HT1080 (cell line): ENCODE measurements at regions not wholly inside any gene's neighbourhood (a gene's known extent, or its start where the extent isn't known, plus 50 kb on each side); places are given as distances from the start of the nearest gene placed in this dataset.

ENCODE experiments used
- DNase-seq: peaks from one replicate; pipeline ENCODE4 v3.0.0-alpha.2; 2015; ENCODE audit warnings: low read depth

DNA sequence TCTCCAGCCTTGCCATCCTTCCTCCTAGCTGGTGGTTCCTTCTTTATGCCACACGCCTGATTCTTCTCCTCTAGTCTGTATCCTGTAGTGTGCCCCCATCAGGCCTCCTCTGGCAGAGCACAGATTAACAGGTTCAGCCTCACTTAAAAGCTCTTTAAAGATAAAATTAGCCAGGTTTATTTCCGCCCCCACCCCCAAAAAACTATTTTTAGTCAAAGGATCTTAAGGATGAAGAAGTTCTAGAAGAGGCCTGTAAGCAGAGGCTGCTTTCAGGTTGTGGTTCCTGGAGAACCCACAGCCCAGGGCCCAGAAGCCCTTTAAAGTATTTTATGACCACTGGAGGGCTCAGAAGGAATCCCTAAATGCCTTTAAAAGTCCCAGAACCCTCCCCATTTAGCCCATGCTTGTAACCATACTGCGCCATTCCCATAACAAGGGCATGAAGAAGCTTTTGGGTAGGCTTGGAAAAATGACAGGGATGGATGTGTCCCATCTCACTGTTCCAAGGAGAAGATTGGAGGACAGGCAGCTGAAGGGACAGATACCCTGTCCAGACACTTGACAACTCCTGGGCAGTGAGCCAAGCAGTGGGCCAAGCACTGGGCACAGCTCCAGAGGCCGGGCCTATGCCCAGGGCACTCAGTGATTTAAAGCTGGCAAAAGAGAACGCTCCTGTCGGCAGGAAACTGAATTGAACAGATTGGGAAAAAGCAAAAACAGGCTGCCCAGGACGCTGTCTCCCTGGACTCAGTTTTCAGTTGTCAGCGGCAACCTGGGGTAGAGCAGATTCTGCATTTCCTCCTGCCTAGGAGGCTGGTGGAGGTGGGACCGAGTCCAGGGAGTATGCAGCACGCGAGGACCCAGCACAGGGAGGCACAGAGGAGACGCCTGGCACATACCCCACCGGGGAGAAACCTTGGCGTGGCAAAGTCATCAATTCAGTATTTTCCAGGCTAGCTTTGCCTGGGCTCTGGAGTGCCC is 106.3 kb upstream of the SSBP2 start:
- peak; percentile 42 for DNase-seq

- no peak for DNase-seq
Observed at GRCh38 chr5:81855591-81855990, 104.7 kb upstream of the SSBP2 start.

DNA sequence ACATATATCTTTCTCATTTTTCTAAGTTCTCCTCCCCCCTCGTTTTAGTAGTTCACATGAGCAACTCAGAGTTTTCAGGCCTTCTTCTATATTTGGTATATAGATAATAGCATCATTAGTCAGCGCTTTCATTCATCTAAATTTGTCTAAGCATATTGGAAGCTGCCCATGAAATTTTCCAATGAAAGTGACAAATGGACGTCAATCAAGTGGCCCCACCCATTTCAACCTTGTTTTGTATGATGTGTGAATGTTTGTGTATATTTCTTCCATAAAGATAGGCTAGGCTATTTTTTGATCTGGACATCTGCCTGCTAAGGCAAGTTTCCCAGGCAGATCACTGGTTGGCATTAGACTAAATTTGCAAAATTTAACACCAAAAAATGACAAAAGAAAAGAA is 104.0 kb upstream of the SSBP2 start:
- no peak for DNase-seq

- DNase-seq, result no peak
Observed at GRCh38 chr5:81854485-81854884, 103.6 kb upstream of the SSBP2 start.

- no peak for DNase-seq
Observed at GRCh38 chr5:81853030-81853357, 102.1 kb upstream of the SSBP2 start.

DNA sequence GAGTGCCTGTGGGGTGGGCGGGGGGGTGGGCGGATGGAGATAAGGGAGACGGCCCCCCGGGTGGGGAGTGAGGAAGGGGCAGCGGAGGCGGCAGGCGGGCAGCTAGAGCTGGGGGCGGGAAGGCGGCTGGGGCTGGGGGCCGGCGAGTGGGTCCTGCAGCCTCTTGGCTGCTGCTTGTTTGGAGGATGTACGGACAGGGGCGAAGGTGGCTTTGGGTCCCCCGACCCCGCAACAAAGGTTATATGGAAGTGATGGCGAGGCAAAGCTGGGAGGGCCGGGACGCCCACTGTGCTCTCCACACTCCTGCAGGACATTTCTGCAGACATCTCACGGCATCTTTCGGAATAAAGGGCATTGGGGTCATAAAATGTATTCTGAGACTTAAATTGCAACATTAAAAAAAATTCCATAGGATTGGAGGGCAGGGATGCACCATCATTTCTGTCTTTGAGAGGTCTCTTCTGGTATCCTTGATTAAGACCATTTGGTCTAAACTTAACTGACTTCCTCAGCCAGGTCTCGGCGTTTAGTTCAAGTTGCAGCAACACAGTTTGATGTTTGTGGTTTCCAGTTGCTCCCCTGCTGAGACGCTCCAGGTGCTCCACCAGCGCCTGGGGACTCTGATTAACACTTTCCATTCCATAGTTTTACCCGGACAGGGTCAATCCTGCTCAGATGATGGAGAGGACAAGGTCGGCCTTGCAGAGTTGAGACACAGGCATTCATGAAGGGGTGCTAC is 101.6 kb upstream of the SSBP2 start:
- DNase-seq, result no peak

GRCh38 chr5:81851481-81852178 is 100.7 kb upstream of the SSBP2 start:
- DNase-seq, result peak; percentile 91

GRCh38 chr5:81850501-81851357 is 99.8 kb upstream of the SSBP2 start:
- DNase-seq, result no peak

DNA sequence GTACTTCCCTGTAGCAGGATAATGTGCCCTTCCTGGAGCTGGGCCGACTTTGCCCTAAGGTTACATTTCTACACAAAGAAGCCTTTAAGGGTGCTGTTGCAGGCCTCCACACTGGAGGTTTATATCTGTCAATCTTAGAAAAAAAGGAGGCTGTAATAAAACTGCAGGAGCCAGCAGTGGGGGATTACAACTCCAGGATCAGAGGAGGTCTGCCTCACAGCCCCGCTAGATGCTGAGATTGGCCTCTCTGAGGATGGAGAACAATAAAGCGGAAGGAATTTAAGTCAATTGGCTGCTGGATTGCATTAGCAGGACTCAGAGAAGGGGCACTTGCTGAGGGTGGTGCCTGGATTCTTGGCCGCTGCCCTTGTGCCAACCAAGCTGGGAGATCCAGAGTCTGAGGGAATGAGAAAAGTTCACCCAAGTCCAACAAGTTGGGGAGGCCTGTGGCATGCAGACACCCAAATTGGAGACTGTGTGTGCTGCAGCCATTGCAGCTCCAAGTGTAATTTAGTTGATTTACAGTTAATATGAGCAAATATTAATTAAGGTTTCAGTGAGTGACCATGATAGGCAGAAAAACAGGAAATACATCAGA is 99.0 kb upstream of the SSBP2 start:
- DNase-seq, result no peak

DNA sequence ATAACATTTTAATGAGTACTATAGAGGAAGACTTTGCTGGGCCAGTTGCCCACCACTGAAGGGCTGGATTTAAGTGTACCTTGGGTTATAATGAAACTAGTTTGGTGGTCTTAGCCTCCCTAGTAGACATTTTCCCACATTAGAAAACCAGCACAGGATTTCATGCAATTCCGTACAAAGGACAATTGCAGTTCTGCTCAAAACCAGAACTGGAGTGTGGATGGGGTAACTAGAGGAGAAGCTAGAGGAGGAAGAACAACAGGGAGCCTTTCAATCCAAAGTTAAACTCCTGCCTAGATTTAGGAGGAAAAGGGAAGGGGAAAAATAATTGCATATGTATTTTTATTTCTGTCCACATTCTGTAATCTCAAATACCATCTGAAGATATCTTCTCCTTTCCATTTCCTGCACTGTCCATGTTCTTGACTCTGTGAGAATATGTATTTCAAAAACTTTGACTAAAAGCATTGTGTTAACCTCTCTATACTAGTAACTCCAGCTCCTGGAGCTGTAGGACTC is 97.5 kb upstream of the SSBP2 start:
- no peak for DNase-seq

GRCh38 chr5:81846301-81846700 is 95.4 kb upstream of the SSBP2 start:
- no peak for DNase-seq

- DNase-seq, result no peak
Observed at GRCh38 chr5:81843845-81844244, 92.9 kb upstream of the SSBP2 start.

DNA sequence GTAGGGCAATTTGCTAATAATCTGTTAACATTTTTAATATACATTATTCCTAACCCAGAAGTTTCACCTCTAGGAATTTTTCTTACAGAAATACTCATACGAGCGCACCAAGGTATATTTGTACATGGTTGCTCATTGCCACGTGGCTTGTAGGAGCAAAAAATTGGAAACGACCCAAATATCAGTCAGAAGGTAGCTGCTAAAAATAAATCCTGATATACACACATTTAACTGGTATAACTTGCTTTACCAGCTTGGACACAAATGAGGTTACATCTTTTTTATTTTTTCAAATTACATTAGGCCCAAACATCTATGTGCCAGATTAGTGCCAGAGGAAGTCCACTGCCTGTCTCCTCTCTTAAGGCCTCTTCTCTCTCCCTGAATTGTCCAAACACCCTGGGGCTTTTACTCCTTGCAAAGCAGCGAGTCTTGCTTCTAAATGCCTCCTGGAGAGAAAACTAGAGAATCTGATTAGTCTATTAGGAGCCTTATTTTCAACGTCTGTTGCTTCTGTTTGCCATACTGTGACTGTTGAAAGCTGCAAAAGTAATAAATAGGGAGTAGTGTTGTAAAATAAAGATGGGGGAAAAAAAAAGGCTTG is 92.0 kb upstream of the SSBP2 start:
- no peak for DNase-seq

GRCh38 chr5:81839034-81839433 is 88.1 kb upstream of the SSBP2 start:
- no peak for DNase-seq

DNA sequence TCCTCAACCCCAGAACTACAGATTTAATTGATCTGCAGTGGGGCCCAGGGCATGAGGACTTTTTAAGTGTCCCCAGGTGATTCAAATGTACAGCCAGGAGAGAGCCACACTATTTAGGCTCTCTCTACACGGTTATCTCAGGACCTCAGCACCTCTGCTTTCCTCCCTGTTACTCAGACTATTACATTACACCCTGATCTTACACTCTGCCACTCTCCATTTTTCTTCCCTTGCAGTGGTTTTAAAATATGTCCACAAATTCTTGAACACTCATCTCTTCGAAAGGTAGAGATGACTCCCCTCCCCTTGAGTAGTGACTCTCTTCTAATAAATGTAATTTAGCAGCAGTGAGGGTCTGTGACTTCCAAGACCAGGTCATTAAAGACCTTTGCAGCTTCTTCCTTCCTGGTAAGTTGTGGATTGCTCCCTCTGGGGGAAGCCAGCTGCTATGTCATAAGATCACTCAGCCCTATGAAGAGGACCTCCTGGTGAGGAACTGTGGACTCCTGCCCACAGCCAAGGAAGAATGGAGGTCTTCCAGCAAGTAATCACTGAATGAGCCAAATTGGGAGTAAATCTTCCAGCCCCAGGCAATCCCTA is 87.5 kb upstream of the SSBP2 start:
- DNase-seq, result peak; percentile 21

- no peak for DNase-seq
Observed at GRCh38 chr5:81837667-81838306, 86.9 kb upstream of the SSBP2 start.

DNA sequence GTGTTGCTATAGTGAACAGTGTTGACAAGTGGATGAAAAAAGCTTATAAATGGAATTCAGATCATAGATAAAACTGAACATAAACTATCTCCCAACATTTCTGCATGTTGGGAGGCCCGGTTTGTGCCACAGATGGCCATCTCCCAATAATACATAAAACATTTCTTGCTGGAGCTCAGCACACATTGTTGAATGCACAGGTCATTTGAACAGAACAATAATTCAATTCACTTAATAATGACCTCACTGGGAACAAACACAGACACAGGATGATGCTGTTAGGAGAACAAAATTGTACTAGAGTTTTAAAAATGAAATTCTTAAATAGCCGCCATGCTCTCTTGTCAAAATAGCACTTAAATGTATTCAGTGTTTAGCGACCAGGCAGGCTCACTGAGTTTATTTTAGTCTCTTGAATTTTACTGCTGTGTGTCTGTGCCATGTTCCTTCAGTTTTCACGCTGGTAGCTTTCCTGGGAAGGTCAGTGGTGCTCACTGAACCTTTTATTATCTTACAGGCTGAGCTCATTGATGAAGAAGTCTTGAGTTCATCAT is 85.0 kb upstream of the SSBP2 start:
- DNase-seq, result no peak

GRCh38 chr5:81834021-81834660 is 83.2 kb upstream of the SSBP2 start:
- DNase-seq, result no peak
